ENCODE measurements at regions not wholly inside any gene's neighbourhood (a gene's known extent, or its start where the extent isn't known, plus 50 kb on each side); places are given as distances from the start of the nearest gene placed in this dataset.

DNA sequence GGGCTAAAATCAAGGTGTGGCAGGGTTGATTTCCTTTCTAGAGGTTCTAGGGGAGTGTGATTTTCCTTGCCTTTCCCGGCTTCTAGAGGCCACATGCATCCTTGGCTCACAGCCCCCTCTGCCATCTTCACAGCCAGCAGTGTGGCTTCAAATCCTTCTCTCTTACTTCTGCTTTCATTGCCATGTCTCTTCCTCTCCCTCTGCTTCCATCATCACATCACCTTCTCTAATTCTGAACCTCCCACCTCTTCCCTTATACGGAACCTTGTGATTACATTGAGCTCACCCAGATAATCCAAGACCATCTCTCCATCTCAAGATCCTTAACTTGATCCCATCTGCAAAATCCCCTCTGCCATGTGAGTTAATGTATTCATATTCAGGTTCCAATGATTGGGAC is 56.2 kb upstream of the RMDN2 start:
- DNase-seq = no peak

DNA sequence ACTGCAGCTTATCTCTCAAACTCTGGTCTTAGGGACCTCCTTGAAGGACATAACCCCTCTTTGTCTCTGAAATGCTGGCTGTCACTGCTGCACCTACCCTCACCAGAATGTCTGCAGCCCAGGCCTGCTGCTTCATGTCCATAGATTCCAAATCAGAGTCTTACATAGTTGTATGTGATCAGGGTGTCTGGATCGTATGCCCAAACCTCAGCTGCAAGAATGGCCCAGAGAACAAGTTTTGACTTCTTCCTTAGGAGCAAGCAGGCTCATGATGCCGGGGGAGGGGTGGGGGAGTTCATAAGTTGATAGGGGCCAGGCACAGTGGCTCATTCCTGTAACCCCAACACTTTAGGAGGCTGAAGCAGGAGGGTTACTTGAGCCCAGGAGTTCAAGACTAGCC is 55.8 kb upstream of the RMDN2 start:
- DNase-seq = no peak

DNA sequence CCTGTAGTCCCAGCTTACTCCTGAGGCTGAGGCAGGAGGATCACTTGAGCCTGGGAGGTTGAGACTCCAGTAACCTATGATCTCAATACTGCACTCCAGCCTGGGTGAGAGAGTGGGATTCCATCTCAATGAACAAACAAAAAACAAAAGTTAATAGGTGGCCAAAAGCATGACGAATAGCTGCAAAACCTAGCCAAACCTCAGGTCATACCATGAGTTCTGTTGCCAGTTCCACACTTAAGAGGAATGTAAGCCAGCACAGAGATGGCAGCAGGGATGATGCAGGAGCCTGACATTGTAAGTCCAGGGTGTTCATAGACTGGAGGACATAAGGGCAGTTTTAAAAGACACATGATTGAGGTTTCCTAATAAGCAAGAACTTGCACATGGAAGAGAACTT is 55.3 kb upstream of the RMDN2 start:
- DNase-seq = no peak

DNA sequence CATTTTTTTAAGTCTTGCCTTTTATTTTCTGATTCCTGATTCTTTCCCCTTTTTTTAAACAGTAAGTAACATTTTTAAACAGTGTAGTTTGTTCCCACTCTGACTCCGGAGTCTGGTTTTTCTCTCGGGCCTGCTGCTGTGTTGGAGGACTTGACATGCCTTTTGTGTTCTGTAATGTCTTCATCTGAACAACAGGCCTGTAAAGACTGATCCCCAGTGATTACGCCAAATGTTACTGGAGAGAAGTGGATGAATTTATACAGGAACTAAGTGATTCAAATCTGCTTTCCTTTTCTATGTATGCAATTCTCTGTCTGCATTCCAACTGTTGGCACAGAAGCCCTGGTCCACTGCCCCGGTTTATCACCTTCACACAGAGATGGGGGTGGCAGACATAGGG is 54.3 kb upstream of the RMDN2 start:
- no peak for DNase-seq

DNA sequence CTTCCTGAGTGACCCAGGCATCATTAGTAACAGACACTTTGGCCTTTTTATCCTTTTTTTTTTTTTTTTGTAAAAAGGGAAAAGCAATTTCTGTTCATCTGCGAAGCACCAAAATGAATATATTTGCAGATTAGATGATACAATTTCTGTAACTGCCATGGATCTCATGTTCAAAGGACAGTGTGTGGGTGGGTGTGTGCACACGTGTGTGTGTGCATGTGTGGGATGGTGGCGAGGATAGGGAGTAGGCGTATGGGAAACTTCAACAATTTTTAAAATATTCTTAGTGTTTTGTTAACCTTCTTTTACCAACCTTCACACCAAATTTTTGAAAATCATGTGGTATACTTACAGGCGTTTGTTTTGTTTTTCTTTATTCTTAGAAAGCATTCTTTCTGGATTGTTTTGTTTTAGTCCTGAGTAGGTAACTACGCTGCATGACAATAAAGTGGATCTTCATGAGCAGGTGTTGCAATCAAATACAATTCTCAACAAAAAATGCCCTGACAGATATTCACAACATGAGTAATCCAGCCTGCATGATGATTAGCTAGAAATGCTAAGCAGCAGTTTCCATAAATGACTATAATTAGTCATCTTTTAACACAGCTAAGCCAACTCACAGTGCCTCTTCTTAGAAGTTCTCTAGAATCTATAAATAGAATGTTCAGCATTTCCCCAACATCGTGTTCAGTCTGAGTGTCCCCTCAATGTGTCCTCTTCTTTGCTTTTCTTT is 53.5 kb upstream of the RMDN2 start:
- DNase-seq = no peak

DNA sequence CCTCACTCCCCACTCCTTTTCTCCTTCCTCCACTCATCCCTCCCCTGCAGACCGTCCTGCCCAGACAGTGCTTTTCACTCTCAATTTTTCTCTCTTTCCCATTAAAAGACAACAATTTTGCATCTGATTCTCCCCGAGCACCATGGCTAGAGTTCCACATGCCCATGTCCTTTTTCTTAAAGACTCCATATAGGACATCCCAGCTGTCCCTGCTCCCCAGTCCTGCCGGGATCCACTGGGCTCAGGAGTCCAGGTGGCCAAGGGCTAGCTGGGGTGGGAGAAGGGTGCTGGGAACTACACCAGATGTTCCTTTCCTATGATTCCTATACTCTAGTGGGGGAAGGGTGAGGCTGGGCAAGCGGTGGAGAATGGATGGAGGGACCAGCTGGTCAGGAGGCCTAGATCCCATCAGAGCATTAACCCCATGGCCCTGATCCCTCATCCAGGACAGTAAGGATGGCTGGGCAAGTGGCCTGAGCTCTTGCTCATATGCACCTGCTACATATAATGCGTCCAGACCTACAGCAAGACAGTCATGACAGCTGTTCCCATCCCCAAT is 52.8 kb upstream of the RMDN2 start:
- DNase-seq = no peak

DNA sequence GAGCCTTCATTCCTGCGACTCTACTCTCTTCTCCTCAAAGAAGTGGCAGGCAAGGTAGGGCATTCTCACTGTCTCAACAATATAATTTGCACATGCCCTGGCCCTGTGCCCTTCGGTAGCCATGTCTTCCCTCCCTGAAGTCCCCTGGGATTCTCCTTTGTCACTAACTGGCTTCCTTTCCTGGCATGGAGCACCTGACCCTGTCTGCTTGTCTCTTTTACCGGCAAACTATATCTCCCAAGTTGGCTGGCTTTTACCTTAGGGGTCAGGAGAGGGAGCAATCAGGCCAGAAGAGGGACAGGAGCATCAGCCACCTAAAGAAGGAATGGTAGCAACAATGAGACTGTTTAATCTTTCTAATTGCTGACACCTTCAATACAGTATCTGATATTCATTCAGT is 51.9 kb upstream of the RMDN2 start:
- DNase-seq = peak; percentile 9

DNA sequence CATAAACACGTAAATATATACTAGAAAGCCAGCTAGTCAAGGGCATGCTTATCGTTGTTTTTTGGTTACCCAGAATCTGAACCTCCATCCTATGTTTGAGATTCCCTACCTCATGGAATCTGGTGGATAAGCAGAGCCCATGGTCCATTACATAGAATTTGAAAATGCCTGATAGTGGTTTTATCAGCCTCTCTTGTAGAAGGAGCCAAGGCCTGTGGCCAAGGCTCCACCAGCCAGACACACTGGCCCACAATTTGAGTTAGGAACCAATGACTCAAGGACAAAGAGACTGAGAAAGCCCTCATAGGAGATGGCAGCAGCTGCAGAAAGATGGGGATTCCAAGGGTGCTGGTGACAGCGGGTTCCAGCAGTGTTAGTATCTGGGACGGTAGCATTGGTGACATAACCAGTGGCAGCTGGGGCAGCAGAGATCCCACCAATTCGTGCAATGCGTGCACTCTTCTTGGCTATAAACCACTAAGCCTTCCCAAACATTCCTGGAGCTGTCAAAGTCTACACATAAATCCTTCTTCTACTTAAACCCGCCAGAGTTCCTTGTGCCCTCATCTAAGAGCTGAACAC is 51.2 kb upstream of the RMDN2 start:
- DNase-seq = no peak

DNA sequence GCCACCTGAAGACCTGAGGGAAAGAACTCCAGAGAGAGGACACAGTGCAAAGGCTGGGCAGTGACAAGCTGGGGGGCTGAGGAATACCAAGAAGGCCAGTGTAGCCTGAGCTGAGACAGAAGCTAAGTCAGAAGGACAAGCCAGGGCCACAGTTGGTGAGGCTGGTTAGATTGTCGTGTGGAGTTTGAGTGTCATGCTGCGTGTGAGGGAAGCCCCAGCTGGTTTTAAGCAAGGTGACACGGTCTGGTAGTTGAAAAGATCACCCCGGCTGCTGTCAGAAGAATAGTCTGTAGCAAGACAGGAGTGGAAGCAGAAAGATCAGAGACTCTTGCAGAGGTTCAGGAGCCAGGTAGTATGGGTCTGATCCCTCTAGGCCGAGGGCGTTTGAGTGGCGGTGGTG is 50.6 kb upstream of the RMDN2 start:
- no peak for DNase-seq
